ENCODE measurements at regions not wholly inside any gene's neighbourhood (a gene's known extent, or its start where the extent isn't known, plus 50 kb on each side); places are given as distances from the start of the nearest gene placed in this dataset.
"Not testable (repeated sequence)": the region's sequence is repeated elsewhere in the genome, so short reads cannot be mapped to it uniquely, and the experiment has no call there.

DNA sequence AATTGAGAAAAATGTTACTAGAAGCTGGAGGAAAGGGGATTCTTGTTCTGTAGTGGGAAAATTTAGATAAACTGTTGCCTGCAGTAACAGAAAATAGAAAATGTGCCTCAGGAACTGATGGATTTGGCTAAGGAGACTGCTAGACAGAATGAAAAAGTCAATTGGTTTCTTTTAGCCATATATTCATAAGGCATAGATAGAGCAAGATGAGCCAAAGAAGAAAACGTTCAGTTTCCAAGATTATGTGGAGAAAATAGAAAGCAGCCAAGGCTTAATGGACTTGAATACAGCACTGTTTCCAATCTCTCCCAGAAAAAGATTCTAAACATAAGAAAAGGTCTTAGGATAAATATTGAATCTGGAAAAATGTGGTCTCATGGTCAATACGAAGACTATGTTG is 115.1 kb upstream of the TCF21 start:
- Mint-ChIP-seq H3K36me3 (no peaks in the 10 kb centered on the region), H3K27ac (no peak overlapping the region), H3K9me3 (peaks cover 0 to 5% (median 0%) of the 10 kb centered on the region in 9 donors), H3K4me3 (no peak overlapping the region), H3K27me3 (peaks cover 3 to 22% (median 5%) of the 10 kb centered on the region in 5 donors), H3K4me1 (no peaks in the 10 kb centered on the region)
- DNase-seq: no peak
- ATAC-seq: no peak
- POLR2A ChIA-PET: no interaction called here

- Mint-ChIP-seq H3K27me3 (peaks cover 3 to 22% (median 5%) of the 10 kb centered on the region in 5 donors), H3K27ac (no peak overlapping the region), H3K9me3 (peaks cover 0 to 5% (median 0%) of the 10 kb centered on the region in 9 donors), H3K4me3 (no peak overlapping the region), H3K36me3 (no peaks in the 10 kb centered on the region), H3K4me1 (no peaks in the 10 kb centered on the region)
- DNase-seq (no peak), ATAC-seq (no peak)
- POLR2A ChIA-PET: no interaction called here
Observed at GRCh38 chr6:133774356-133774755, 114.6 kb upstream of the TCF21 start.

- ATAC-seq (no peak), DNase-seq (no peak)
- no peaks in the 10 kb centered on the region for H3K36me3 Mint-ChIP-seq
- H3K27ac Mint-ChIP-seq: no peak overlapping the region
- peaks cover 0 to 5% (median 0%) of the 10 kb centered on the region in 9 donors for H3K9me3 Mint-ChIP-seq
- peaks cover 0 to 8% (median 1%) of the 10 kb centered on the region in 5 donors for H3K27me3 Mint-ChIP-seq
- no peak overlapping the region for H3K4me3 Mint-ChIP-seq
- POLR2A ChIA-PET: no interaction called here
- no peaks in the 10 kb centered on the region for H3K4me1 Mint-ChIP-seq
Observed at GRCh38 chr6:133778414-133779130, 110.3 kb upstream of the TCF21 start.

DNA sequence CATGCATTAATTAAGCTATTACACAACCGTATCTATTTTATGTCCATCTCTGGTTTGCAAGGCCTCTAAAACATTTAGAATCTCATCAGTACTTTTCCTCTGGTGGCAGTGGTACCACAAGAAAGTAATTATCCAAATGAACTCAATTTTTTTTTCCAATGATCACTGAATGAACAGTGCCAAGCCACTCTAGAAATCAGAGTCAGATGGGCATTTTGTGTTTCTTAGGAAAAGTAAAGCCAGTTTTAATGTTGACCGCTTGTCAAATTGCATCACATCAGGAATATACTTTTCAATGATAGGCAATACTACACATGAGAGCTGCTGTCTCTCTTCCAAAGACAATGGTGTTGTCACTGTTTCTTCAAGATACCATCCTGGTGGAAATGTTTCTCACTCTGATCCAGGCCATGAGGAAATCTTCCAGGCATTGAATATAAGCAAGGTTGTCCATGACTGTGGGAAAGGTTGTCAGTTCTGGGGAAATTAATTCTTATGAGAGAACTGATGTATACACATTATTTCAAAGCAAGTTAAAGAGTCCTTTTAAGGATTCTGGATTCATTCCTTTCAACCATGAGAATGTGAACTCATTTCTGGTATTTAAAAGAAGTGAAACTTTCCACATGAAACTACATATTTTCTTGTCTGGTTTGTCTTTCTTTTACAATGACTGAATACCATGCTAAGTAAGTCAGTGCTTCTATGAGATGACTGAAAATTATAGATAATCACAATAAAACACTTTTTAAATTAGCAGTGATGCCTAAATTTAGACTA is 108.8 kb upstream of the TCF21 start:
- no peak for ATAC-seq
- POLR2A ChIA-PET: no interaction called here
- H3K4me3 Mint-ChIP-seq: no peak overlapping the region
- no peaks in the 10 kb centered on the region for H3K4me1 Mint-ChIP-seq
- H3K27ac Mint-ChIP-seq: no peak overlapping the region
- H3K36me3 Mint-ChIP-seq: no peaks in the 10 kb centered on the region
- DNase-seq: no peak
- no peaks in the 10 kb centered on the region for H3K9me3 Mint-ChIP-seq
- H3K27me3 Mint-ChIP-seq: peaks cover 0 to 8% (median 1%) of the 10 kb centered on the region in 5 donors

GRCh38 chr6:133786016-133786415 is 102.9 kb upstream of the TCF21 start:
- DNase-seq: no peak
- H3K4me1 Mint-ChIP-seq: no peaks in the 10 kb centered on the region
- no peak overlapping the region for H3K4me3 Mint-ChIP-seq
- no peak overlapping the region for H3K27ac Mint-ChIP-seq
- no peaks in the 10 kb centered on the region for H3K9me3 Mint-ChIP-seq
- peaks cover 7 to 31% (median 13%) of the 10 kb centered on the region in 5 donors for H3K27me3 Mint-ChIP-seq
- POLR2A ChIA-PET: no interaction called here
- H3K36me3 Mint-ChIP-seq: no peaks in the 10 kb centered on the region
- ATAC-seq: no peak

DNA sequence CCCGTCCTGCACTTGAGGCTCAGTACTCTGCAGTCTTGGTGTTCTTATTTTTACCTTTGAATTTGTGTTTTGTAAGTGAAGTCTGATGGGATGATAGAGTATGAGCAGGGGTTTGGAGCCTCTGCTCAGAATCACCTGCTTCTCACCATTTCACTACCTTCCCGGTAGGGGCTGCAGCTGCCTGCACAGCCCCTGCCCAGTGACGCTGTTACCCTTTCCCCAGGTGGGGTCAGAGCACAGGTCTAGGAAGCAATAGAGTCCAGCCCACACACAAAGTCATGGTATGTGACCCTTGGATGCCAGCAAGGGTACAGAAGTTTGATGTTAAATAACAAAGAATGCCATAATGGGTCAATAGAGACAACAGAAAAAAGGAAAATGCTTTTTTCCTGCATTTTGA is 101.8 kb upstream of the TCF21 start:
- H3K36me3 Mint-ChIP-seq: no peaks in the 10 kb centered on the region
- ATAC-seq (no peak), DNase-seq (no peak)
- no peaks in the 10 kb centered on the region for H3K9me3 Mint-ChIP-seq
- no peak overlapping the region for H3K27ac Mint-ChIP-seq
- H3K27me3 Mint-ChIP-seq: peaks cover 9 to 33% (median 13%) of the 10 kb centered on the region in 5 donors
- POLR2A ChIA-PET: no interaction called here
- H3K4me3 Mint-ChIP-seq: no peak overlapping the region
- H3K4me1 Mint-ChIP-seq: no peaks in the 10 kb centered on the region

DNA sequence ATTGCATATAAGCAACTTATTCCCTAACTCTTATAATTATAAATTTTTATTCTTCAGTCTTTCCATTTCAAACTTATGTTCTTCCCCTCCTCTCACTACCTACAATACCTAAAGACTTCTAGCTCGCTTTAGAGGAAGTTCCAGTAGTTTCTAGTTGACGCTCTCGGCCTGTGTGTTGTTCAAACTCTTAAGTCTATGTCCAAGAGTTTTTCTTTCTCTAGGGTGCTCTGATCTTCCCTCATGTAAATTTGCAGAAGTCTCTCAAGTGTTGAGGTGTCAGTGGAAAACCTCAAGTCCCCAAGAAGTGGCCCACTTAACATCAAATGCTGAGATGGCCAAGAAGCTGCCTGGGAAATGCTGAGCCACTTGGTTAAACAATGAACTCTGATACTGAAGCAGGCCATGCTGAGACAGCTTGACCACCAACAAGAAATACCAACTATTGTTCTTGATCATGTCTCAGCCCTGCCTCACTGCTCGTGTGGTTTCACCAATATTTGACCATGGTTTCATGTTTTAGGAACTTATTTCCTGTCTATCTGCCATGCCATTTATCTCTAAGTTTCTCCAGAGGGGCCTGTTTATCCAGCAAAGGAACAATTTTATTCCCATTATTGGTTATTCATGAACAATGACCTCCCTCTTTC is 100.9 kb upstream of the TCF21 start:
- Mint-ChIP-seq H3K9me3 (peaks cover 0 to under 1% (median 0%) of the 10 kb centered on the region in 9 donors), H3K4me1 (no peaks in the 10 kb centered on the region), H3K27ac (no peak overlapping the region), H3K36me3 (no peaks in the 10 kb centered on the region), H3K4me3 (no peak overlapping the region), H3K27me3 (peaks cover 9 to 33% (median 13%) of the 10 kb centered on the region in 5 donors)
- no peak for DNase-seq
- POLR2A ChIA-PET: no interaction called here
- no peak for ATAC-seq

- Mint-ChIP-seq H3K27ac (no peak overlapping the region), H3K4me3 (no peak overlapping the region), H3K4me1 (no peaks in the 10 kb centered on the region), H3K9me3 (peaks cover 0 to 6% (median 0%) of the 10 kb centered on the region in 9 donors), H3K27me3 (peaks cover 9 to 33% (median 13%) of the 10 kb centered on the region in 5 donors), H3K36me3 (no peaks in the 10 kb centered on the region)
- DNase-seq: no peak
- POLR2A ChIA-PET: no interaction called here
- no peak for ATAC-seq
Observed at GRCh38 chr6:133788556-133788955, 100.4 kb upstream of the TCF21 start.

GRCh38 chr6:133789449-133789848 is 99.5 kb upstream of the TCF21 start:
- H3K27ac Mint-ChIP-seq, H3K9me3 Mint-ChIP-seq, ATAC-seq, H3K36me3 Mint-ChIP-seq, POLR2A ChIA-PET, H3K4me3 Mint-ChIP-seq, H3K4me1 Mint-ChIP-seq, DNase-seq: not testable (repeated sequence)
- H3K27me3 Mint-ChIP-seq: peaks cover 9 to 33% (median 13%) of the 10 kb centered on the region in 5 donors

DNA sequence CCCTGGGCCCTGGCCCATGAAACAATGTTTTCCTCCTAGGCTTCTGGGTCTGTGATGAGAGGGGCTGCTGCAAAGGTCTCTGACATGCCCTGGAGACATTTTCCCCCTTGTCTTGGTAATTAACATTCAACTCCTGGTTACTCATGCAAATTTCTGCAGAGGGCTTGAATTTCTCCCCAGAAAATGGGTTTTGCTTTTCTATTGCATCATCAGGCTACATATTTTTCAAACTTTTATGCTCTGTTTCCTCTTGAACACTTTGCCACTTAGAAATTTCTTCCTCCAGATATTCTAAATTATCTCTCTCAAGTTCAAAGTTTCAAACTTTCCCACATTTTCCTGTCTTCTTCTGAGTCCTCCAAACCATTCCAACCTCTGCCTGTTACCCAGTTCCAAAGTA is 98.2 kb upstream of the TCF21 start:
- Mint-ChIP-seq H3K27me3 (peaks cover 9 to 30% (median 11%) of the 10 kb centered on the region in 5 donors), H3K27ac (peak overlapping the region in 1 of 10 donors; percentile 40)
- H3K4me3 Mint-ChIP-seq, H3K4me1 Mint-ChIP-seq, H3K9me3 Mint-ChIP-seq, DNase-seq, ATAC-seq, H3K36me3 Mint-ChIP-seq, POLR2A ChIA-PET: not testable (repeated sequence)

- peaks cover 0 to 25% (median 9%) of the 10 kb centered on the region in 9 donors for H3K9me3 Mint-ChIP-seq
- H3K27ac Mint-ChIP-seq, H3K4me3 Mint-ChIP-seq, H3K36me3 Mint-ChIP-seq, ATAC-seq, DNase-seq, POLR2A ChIA-PET, H3K4me1 Mint-ChIP-seq: not testable (repeated sequence)
- peaks cover 0 to 26% (median 6%) of the 10 kb centered on the region in 5 donors for H3K27me3 Mint-ChIP-seq
Observed at GRCh38 chr6:133795051-133795450, 93.9 kb upstream of the TCF21 start.

DNA sequence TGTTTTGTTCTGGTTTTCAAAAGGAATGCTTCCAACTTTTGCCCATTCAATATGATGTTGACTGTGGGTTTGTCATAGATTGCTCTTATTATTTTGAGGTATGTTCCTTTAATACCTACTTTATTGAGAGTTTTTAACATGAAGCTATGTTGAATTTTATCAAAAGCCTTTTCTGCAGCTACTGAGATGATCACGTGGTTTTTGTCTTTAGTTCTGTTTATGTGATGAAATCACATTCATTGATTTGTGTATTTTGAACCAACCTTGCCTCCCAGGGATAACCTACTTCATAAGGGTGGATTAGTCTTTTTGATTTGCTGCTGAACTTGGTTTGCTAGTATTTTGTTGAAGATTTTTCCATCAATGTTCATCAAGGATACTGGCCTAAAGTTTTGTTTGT is 92.7 kb upstream of the TCF21 start:
- POLR2A ChIA-PET: no interaction called here
- H3K4me1 Mint-ChIP-seq: no peaks in the 10 kb centered on the region
- H3K36me3 Mint-ChIP-seq: peaks cover 0 to 4% (median 0%) of the 10 kb centered on the region in 3 donors
- peaks cover 0 to 25% (median 9%) of the 10 kb centered on the region in 9 donors for H3K9me3 Mint-ChIP-seq
- ATAC-seq (no peak), DNase-seq (no peak)
- H3K27me3 Mint-ChIP-seq: peaks cover 0 to 34% (median 4%) of the 10 kb centered on the region in 5 donors
- H3K4me3 Mint-ChIP-seq: no peak overlapping the region
- no peak overlapping the region for H3K27ac Mint-ChIP-seq

DNA sequence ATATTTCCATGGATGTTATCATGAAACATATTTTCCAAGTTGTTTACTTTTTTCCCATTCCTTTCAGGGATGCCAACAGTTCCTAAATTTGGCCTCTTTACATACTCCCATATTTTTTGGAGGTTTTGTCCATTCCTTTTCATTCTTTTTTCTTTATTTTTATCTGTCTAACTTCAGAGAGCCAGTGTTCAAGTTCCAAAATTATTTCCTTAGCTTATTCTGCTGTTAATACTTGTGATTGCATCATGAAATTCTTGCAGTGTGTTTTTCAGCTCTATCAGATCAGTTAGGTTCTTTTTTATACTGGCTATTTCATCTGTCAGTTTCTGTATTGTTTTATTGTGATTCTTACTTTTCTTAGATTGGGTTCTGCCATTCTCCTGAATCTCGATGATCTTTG is 89.9 kb upstream of the TCF21 start:
- H3K9me3 Mint-ChIP-seq: peaks cover 0 to 20% (median 5%) of the 10 kb centered on the region in 9 donors
- no peak for DNase-seq
- H3K4me3 Mint-ChIP-seq: no peak overlapping the region
- no peak overlapping the region for H3K27ac Mint-ChIP-seq
- peaks cover 5 to 59% (median 14%) of the 10 kb centered on the region in 5 donors for H3K27me3 Mint-ChIP-seq
- peaks cover 0 to 4% (median 0%) of the 10 kb centered on the region in 3 donors for H3K36me3 Mint-ChIP-seq
- no peak for ATAC-seq
- POLR2A ChIA-PET: no interaction called here
- no peaks in the 10 kb centered on the region for H3K4me1 Mint-ChIP-seq
